NCI-H2107 (cell line): ENCODE measurements at regions not wholly inside any gene's neighbourhood (a gene's known extent, or its start where the extent isn't known, plus 50 kb on each side); places are given as distances from the start of the nearest gene placed in this dataset.

Source experiments
- DNase-seq: peaks from one replicate; lab custom pipeline; 2025; lab: John Stamatoyannopoulos, UW

DNA sequence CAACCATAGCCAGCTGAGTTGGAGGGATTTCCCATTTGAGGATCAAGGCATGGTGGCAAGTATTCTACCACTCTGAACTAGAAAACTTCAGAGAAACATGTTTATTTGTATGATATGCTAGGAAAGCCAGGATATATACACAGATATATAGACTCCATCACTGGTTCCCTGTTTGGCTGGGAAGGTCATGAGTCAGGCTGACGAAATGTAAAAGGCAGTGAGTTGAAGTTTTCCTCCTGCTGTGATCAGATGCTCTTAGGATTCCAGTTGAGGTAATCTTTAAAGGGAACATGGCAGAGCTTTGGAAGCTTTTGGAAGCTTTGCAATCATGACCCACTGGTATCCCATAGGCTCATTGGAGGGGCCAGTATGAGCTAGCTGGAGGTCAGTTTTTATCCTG is 1369.1 kb downstream of the EPHA7 start:
- DNase-seq, result no peak

- DNase-seq, result no peak
Measured at GRCh38 chr6:92047860-92048259, 1371.5 kb downstream of the EPHA7 start.

- no peak for DNase-seq
Measured at GRCh38 chr6:92047152-92047850, 1372.1 kb downstream of the EPHA7 start.

DNA sequence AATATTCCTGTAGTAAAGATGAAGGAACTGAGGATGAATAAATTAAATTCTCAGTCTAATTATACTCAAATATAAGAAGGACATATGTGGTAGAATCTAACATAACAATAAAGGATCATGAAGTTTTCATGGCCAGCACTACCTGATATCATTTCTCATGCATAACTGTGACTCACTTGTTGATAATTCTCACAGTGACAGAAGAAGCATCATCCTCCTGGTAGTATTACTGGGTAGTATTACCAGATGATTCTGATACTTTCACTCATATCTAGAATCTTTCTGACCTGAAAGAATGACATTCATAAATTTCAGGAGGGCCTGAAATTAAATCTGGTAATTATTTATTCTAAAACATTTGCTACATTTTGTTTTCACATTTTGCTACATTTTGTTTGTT is 1375.0 kb downstream of the EPHA7 start:
- DNase-seq, result no peak

DNA sequence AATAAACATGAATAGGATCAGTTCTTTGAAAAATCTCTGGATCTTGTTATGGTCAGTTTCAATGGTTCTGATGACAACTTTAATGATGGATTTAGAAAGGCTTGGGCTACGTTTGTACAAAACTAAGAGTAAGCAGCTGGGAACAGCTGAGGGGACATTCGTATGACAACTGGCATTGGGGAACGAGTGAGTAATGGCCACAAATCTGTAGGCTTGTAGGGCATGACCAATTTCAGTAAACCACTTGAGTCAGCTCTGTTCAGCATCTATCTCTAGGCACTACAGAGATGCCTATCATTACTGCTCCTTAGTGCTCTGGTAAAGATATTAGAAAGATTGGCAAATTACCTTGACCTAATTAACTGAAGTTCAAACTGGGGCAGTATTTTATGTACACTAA is 1375.6 kb downstream of the EPHA7 start:
- DNase-seq, result no peak

DNA sequence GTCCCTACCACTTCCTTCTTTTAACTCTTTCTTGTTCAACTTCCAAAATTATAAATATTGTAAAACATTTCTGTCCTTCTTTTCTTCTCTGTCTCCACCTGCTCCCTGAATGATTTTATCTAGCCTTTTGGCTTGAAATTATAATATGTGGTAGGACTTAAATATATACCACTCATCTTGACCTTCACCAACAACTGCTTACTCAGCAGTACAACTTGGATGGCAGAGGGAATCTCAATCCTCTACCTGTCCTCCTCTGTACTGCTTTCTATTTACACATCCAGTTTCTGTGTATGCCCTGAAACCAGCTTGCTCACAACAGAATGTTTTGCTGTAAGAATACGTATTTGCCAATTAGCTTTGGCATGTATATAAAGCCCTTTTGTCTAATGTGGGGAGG is 1392.5 kb downstream of the EPHA7 start:
- DNase-seq, result no peak

GRCh38 chr6:92024881-92025280 is 1394.5 kb downstream of the EPHA7 start:
- DNase-seq, result no peak

DNA sequence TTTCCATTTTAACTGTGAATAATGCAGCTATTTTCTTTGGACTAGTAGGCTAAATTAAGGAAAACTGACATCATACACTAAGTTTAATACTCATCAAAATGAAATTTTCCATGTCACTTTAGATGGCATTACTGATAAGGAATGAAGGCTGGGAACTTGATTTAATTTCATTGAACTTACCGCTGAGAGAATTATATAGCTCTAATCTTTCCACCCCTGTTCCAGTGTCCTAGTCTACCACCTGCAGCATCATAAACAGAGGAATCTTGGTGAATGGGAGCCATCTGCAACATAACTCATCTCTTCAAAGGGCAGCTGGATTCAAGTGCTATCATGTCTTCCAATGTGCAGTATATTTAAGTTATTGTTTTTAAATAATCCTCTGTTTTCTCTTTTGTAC is 1395.2 kb downstream of the EPHA7 start:
- no peak for DNase-seq

GRCh38 chr6:92023410-92023966 is 1395.9 kb downstream of the EPHA7 start:
- no peak for DNase-seq

DNA sequence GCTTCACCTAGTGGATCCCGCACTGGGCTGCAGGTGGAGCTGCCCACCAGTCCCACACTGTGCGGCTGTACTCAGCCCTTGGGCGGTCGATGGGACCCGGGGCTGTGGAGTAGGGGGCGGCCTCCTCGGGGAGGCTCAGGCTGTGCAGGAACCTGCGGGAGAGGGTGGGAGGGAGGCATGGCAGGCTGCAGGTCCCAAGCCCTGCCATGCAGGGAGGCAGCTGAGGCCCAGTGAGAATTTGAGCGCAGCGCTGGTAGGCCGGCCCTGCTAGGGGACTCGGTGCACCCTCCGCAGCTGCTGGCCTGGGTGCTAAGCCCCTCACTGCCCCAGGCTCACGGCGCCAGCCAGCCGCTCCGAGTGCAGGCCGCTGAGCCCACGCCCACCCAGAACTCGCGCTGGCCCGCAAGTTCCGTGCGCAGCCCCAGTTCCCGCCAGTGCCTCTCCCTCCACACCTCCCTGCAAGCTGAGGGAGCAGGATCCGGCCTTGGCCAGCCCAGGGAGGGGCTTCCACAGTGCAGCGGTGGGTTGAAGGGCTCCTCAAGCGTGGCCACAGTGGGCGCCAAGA is 1407.6 kb downstream of the EPHA7 start:
- DNase-seq, result no peak

- DNase-seq, result no peak
Measured at GRCh38 chr6:92008757-92009502, 1410.4 kb downstream of the EPHA7 start.

DNA sequence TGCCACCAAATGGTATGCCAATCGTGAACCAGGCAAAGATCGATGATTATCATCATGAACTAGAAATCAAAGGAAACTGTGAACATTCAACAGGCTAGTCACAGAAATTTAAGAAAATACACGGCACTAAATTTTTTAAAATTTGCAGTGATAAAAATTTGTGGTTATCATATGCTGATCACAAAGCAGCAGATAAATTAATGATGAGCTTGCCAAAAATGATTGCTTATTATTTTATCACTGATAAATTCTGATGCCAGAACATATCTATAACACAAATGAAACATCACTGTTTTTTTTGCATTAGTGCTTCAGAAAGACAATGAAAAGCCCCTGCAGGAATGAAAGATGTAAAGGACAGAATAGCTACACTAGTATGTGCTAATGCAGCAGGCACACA is 1413.2 kb upstream of the MAP3K7 start:
- DNase-seq, result no peak

DNA sequence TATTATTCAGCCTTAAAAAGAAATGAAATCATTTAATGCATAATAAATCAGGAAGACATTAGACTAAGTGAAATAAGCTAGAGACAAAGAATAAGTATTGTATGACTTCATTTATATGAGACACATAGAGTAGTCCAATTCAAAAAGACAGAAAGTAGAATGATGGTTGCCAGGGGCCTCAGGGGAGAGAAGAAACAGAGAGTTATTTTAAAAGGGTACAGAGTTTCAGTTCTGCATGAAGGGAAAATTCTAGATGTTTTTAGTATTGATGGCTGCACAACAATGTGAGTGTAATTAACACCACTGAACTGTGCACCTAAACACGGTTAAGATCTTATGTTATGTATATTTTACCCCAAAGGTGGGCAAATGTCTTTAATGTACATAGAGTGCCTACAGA is 1407.9 kb upstream of the MAP3K7 start:
- no peak for DNase-seq

- DNase-seq, result no peak
Measured at GRCh38 chr6:91982559-91982958, 1395.7 kb upstream of the MAP3K7 start.

DNA sequence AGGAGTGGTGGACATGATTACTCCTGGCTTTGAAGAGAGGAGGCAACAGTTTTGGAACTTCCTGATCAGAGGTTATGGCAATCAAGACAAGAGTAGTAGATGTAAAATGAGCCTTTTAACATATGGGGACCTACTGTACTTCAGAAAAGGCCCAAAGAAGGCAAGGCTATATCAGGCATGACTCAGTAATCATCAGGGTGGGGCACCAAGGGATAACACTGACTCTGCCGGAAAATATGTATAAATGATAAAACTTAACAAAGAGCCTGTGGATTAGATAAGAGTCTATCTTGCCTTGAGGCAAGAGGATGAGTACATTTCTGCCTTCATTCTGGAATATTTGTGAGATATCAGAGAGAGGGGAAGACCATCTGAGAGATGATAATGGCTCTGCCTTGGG is 1389.9 kb upstream of the MAP3K7 start:
- DNase-seq, result no peak

GRCh38 chr6:91970700-91971099 is 1383.8 kb upstream of the MAP3K7 start:
- no peak for DNase-seq

GRCh38 chr6:91965872-91966271 is 1379.0 kb upstream of the MAP3K7 start:
- DNase-seq, result no peak

GRCh38 chr6:91961671-91962070 is 1374.8 kb upstream of the MAP3K7 start:
- no peak for DNase-seq

- no peak for DNase-seq
Measured at GRCh38 chr6:91961236-91961635, 1374.4 kb upstream of the MAP3K7 start.

DNA sequence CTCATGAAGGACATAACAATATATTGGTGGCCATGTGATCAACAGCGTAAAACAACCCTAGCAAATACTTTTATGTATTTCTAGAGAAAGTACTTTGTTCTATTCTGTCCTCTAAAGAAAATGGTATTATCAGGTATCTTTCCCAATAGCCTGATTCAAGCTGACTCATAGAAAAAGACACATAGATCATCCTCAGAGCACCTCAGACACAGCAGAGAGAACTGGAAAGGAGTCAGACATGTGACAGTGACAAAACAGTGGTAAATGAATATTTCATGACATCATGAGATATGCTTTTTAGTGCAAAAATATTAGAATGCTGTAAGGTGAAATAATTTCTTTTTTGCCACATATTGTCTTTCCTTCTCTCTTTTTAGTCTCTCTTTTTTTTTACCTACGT is 1355.0 kb upstream of the MAP3K7 start:
- no peak for DNase-seq

DNA sequence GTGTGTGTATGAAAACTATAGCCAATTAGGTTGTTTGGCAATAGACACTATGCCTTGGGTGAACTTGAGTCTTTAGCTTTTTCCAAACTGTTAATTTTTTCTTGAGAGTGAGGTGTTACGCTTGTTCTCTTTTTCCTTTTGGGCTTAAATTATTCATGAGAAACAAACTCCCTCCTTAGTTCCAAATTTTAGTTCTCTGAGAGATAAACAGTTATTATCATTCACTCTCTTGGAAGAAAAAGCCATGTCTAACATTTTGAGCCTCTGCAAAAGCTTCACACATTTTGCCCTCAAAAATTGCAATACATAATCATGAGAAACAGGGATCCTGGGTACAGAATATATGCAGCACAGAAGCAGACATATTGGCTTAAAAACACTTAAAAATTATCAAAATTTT is 1353.9 kb upstream of the MAP3K7 start:
- DNase-seq, result no peak

GRCh38 chr6:91926827-91927226 is 1340.0 kb upstream of the MAP3K7 start:
- DNase-seq, result no peak

GRCh38 chr6:91926361-91926760 is 1339.5 kb upstream of the MAP3K7 start:
- DNase-seq, result no peak
